Stimulated activated CD4-positive, alpha-beta T cell treated with anti-CD3 and anti-CD28 coated beads, Interleukin-2, amount 100 ng/mL, for 24 hours (primary cell): ENCODE measurements at regions not wholly inside any gene's neighbourhood (a gene's known extent, or its start where the extent isn't known, plus 50 kb on each side); places are given as distances from the start of the nearest gene placed in this dataset.
"Not testable (repeated sequence)": the region's sequence is repeated elsewhere in the genome, so short reads cannot be mapped to it uniquely, and the experiment has no call there.

Experiments
- DNase-seq, 2 donors: peaks; one replicate each; pipeline ENCODE4 v3.0.0-alpha.2; 2020

DNA sequence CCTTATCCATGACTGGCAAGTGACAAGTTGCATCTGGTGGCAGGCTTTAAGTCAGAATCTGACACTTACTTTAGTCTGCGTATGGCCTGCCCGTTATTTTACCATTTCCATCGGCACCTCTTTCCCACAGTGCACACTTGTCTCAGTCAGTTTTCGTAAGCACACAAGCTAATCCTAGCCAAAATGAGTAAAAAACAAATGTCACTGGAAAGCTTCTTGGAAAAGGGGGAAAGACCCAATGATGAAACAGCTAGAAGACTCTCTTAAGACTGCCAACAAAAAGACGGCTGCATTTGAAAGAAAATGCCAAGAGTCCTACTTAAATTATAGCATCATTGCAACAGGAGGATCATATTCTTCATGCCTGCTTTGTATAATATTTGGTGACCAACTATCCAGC lies 457.9 kb upstream of the ISX start:
- DNase-seq: no peak

DNA sequence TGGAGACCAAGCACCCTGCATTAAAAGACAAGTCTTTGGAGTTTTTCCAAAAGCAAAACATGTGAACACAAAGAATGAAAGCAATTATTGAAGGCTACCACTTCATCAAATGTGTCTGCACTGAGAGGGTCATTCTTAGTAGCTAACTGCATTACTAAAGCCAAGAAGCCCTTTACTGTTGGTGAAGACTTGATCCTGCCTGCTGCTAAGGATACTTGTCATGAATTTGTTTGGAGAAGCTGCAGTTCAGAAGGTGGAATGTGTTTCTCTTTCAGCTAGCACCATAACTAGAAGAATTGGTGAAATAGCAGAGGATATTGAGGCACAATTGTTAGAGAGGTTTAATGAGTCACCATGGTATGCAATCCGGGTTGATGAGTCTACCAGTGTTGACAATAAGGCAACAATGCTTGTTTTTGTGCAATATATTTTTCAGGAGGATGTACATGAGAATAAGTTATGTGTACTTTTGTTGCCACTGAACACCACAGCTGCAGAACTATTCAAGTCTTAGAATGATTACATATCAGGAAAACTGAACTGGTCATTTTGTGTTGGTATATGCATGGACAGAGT lies 457.3 kb upstream of the ISX start:
- DNase-seq: no peak

DNA sequence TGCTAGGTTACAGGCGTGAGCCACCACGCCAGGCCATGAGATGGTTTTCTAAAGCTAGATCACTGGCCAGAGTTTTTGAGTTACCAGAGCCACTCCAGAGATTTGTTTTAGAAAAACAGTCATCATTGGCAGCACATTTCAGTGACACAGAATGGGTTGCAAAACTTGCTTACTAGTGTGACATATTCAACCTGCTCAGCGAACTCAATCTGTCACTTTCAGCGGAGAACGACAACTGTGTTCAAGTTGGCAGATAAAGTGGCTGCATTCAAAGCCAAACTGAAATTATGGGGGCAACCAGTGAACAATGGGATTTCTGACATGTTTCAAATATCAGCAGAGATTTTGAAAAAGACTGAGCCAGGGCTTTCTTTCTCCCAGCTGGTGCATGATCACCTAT lies 456.3 kb upstream of the ISX start:
- no peak for DNase-seq

DNA sequence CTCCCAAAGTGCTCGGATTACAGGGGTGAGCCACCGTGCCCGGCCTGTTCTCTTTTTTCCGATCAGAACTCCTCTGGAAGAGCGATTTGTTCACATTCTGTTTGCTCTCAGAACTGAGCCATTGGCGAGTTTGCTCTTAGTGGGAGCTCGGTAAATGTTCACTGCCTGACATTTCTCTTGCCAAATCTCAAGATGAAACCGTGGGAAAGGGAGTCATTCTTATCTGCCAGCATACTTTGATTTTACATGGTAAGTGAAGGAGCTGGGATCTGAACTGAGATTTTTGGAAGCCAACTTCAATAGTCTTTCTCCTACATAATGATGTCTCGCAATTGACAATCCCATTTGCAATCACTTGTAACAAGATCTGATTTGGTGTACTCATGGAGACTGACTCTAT lies 445.8 kb upstream of the ISX start:
- DNase-seq: no peak

DNA sequence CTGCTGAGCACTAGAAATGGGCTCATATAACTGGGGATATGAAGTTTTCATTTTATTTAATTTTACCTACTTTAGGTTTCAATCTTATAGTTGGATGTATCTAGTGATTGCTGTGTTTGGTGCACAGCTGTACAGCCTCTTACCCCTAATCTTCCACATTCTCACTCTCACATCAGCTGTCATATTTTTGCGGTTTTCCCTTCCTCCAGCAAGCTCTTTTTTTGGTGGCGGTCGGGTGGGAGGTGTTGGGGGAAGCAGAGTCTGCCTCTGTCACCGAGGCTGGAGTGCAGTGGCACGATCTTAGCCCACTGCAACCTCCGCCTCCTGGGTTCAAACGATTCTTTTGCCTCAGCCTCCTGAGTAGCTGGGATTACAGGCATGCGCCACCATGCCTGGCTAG lies 445.1 kb upstream of the ISX start:
- no peak for DNase-seq

DNA sequence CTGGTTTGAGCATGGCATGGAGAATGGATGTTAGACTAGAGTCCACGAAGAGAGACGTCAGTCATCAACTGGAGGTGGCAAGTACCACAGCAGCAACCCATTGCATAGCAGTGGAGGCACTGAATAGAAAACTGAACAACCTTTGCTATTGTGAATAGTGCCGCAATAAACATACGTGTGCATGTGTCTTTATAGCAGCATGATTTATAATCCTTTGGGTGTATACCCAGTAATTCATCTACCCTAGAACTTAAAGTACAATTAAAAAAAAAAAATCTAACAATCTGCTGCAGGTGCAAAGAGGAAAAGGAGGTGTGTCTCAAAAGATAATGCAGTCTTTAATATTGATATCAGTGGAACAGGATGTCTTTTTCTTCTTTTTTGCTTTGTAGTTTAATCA lies 443.4 kb upstream of the ISX start:
- DNase-seq: no peak

DNA sequence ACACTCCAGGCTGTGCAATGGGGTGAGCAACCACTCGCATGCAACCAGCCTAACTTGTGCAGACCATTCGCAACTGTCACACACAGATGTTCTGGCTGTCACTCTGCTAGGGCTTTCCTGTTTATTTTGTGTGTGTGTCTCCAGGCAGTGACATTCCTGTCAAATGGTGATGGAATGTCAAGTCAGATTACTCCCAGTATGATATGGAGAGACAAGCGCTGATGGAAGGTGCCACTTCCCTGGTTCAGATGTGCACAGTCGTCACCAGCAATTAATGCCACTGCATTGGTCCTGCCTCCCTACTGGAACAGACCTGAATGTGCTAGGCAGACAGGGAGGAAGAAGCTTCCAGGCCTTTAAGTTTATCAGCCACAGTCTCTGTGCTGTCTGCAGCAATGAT lies 442.4 kb upstream of the ISX start:
- no peak for DNase-seq

DNA sequence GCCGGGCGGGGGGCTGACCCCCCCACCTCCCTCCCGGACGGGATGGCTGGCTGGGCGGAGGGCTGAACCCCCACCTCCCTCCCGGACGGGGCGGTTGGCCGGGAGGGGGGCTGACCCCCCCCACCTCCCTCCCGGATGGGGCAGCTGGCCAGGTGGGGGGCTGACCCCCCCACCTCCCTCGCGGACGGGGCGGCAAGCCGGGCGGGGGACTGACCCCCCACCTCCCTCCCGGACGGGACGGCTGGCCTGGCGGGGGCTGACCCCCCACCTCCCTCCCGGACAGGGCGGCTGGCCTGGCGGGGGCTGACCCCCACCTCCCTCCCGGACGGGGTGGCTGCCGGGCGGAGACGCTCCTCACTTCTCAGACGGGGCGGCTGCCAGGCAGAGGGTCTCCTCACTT lies 440.1 kb upstream of the ISX start:
- not testable (repeated sequence) for DNase-seq

DNA sequence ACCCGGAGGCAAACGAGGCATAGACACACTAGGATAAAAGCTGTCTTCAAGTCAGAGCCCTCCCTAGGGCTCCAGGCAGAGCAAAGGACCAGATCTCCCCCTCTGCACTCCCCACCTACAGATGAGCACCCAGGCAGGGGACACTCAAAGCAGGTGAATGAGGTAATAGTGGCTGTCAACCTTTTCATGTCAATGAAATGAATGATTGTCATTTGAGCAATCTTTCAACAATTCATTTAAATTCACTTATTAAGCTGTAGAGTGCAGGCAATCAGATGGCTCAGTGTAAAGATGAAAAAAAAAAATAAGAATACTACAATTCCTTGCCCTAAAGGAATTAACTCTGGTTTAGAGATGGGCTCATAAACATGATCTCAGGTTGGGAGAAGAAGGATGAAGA lies 427.8 kb upstream of the ISX start:
- no peak for DNase-seq

DNA sequence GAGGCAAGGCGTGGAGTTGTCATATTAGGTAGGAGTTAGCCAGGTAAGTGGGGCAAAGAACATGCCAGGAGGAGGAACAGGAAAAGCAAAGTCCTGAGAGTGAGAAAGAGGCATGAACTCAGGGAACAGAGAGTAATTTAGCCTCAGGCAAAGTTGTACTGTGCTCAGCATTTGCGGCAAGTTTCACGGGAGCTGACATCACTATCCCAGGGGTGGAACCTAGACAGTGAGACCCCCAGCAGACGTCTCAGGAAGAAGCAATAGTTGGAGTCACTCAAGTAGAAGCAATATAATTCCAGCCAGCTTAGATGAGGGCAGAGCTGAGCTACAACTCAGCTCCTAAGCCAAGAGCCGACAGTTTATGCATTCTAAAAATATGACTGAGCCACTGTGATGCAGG lies 426.0 kb upstream of the ISX start:
- no peak for DNase-seq

DNA sequence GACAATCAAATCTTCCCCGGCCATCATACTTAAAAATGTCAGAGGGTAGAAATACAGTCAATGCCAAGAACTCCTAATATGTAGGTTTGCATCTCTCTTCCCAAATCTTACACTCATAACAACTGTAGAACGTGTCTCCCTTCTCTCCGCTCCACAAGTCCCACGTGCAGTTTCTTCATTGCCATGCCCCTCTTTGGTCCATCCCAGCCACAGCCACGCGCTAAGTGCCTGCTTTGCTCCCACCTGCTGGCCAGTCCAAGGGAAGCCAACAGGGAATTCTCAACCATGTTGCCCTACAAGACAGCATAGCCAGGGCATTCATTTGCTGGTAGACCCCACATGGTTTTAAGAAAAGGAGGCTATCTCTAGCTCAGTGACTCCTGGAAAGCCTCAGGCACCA lies 420.6 kb upstream of the ISX start:
- no peak for DNase-seq

DNA sequence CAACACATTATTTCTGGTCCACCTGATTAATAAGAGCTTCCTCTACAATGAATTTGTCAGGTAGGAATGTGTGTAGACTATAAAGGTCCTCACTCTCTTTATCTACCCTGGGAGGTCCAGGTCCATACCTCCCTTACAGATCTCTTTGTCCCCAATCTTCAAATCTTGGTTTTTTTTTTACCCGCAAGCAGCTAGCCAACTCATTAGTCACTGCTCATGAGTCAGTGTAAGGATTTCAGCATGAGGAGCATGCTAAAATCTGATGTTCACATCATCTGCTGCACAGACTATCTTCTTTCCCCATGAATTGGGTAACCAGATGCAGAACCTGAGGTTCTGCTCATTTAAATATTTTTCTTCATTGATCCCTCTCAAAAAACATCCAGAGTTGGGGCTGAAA lies 397.0 kb upstream of the ISX start:
- no peak for DNase-seq

DNA sequence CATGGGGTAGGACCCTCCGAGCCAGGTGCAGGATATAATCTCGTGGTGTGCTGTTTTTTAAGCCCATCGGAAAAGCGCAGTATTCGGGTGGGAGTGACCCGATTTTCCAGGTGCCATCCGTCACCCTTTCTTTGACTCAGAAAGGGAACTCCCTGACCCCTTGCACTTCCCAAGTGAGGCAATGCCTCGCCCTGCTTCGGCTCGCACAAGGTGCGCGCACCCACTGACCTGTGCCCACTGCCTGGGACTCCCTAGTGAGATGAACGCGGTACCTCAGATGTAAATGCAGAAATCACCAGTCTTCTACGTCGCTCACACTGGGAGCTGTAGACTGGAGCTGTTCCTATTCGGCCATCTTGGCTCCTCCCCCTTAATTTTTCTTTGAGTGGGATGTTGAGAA lies 382.9 kb upstream of the ISX start:
- DNase-seq: not testable (repeated sequence)

DNA sequence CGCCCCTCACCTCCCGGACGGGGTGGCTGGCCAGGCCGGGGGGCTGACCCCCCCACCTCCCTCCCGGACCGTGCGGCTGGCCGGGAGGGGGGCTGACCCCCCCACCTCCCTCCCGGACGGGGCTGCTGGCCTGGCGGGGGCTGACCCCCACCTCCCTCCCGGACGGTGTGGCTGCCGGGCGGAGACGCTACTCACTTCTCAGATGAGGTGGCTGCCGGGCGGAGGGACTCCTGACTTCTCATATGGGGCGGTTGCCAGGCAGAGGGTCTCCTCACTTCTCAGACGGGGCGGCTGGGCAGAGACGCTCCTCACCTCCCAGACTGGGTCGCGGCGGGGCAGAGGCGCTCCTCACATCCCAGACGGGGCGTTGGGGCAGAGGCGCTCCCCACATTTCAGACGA lies 381.7 kb upstream of the ISX start:
- DNase-seq: not testable (repeated sequence)

DNA sequence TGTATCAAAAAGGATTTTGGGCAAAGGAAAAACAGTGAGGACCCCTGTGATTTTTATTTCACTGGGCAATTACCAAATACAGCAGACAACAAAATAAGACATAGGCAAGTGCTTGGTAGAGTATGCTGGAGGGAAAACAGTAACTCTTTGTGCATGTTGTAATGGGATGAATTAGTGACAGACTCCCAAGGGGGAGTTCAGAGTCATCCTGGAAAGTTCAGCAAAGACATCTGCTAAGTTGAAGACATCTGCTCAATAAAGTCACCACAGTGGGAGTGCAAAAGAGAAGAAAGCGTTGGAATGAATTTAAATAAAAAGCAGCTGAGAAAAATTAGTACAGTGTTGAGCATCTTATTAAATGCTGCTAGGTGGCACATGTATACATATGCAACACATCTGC lies 378.8 kb upstream of the ISX start:
- DNase-seq: no peak

DNA sequence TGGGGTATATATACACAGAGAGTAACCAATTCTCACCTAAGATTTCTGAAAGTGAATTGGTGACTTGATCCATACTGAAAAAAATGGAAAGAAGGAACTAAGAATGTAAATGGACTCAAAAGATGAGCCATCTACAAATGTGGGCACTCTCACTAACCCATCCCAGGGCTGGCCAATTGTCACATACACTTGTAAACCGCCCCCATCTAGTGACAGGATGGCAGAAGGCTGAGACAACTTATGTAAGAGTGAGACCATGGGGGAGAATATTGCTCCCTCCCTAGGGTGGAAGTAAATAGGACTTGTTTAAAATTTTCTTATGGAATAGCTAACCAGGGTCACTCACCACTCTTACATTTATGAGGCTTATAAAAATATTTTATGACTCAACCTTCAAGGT lies 377.1 kb upstream of the ISX start:
- no peak for DNase-seq

DNA sequence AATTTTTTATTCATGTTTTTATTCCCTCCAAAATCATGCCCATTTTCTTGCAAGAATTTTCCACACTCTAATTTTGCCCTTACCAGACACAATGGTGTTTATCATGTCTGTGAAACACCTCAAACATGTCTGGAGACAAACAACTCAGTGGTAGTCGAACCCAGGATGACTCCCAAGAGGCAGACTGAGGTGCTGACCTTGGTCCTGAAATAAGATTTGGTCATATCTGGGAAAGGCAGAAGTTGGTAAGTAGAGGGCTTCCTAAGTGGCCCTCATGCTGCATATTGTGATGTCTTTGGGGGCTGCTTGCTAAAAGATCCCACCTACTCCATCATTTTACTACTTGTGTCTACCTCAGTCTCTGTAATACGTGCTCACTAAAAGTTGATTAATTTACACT lies 369.4 kb upstream of the ISX start:
- no peak for DNase-seq

DNA sequence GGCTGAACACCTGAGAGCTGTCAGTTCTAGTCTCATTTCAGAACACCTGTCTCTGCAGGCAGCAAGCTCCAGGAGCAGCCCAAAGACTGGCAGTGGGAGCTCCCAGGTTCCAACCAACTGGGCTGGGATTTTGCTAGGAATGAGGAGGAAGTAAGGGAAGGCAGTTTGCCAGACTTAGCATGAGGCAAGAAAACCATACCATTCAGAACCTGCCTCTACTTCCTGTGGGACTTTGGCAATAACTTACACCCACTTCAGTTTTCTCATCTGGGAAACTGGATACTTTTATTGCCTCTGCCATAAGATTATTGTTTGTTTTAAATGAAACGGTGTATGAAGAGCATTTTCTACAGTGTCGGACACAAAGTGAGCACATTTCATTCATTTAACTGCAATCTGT lies 363.7 kb upstream of the ISX start:
- DNase-seq: no peak

DNA sequence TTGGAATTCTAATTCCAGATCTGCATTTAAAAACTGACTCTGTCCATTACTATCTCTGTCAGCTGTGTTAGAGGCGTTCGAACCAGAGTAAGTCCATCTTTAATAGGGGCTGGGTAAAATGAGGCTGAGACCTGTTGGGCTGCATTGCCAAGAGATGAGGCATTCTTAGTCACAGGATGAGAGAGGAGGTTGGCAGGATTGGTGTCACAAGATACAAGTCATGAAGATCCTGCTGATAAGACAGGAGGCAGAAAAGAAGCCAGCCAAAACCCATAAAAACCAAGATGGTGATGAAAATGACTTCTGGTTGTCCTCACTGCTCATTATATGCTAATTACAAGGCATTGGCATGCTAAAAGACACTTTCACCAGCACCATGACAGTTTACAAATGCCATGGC lies 356.3 kb upstream of the ISX start:
- no peak for DNase-seq

DNA sequence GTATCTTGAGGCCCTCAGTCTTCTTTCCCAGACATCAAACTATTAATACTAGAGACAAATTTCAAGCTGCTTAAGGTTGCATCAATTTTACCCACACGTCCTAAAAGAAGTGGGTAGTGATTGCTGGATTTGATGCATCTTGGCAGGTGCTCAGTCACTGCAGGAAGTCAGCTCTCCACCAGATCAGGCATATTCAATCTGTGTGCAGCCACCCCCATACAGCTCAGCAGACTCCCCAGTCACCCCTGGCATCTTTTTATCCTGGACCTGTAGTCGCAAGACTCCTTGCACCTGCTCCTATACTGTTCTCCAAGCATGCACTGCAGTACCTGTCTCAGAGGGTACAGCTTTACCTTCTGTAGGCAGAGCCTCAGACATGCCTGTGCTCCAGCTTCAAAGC lies 343.1 kb upstream of the ISX start:
- no peak for DNase-seq

DNA sequence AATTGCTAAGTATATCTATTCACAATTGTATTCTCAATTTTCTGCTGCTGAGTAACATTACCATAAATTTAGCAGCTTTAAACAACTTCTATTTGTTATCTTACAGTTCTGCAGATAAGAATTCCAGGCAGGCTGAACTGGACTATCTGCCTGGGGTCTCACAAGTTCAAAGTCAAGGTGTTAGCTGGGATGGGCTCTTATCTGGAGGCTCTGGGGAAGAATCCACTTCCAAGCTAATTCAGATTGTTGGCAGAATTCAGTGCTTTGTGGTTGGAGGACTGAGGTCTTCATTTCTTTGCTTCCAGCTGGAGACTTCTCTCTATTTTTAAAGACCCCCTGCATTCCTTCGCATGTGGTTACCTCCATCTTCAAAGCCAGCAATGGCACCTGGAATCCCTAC lies 329.9 kb upstream of the ISX start:
- DNase-seq: no peak

DNA sequence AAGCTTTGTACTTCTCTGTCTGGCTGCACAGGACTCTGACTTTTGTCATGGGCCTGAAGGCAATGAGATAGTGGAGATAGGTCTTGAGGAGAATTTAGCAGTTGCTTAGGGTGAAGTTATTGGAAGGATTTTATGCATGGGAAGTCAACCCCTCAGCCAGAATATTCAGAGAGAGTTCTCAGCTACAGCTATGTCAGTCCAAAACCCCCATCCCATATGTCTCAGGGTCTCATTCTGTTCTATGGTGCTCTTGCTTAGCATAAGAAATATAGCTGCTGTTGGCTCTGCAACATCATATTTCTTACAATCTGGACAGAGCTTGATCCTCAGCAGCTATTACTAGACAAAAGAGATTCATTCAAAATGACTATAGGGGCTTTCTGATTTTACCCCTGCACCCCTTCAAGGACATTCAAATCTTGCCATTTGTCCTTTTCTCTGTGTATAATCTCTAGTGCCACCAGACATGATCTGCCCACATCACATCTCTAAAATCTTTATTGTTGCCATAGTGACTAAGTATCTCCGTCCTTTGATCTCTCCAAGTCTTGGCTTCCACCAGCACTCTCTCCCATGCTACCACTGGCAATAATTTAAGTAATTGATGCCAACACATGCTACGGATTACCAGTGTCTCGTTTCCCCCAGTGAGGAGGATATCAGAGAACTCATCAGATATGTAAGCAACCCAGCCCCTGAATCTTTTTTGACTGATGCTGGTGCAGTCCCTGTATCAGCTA lies 327.1 kb upstream of the ISX start:
- DNase-seq: no peak

DNA sequence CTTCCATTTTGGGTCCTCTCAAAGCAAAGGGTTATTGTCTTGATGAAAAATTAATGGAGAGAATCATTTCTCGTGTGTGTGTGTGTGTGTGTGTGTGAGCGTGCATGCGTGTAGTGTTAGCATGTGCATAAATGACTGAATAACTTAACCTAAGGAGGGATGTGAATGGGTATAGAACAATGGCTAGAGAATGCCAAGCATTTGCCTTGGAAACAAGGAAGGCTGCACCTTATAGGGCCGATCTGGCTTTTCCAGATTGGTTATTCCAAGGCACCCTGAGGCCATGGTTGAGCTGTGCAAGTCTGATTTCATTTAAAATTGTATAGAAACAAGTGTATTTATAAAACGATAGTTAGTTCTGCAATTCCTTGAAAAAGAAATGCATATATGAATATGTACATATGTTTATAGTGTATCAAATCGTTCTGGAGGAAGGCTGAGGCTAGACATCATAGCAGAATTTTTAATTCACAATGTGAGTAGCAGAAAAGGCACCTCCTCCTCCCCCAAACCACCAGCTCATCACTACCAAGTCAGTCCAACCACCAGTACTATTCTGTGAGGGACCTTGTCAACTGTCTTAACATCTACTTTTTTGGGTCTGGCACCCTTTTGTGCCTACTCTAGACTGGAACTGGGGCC lies 322.7 kb upstream of the ISX start:
- no peak for DNase-seq

DNA sequence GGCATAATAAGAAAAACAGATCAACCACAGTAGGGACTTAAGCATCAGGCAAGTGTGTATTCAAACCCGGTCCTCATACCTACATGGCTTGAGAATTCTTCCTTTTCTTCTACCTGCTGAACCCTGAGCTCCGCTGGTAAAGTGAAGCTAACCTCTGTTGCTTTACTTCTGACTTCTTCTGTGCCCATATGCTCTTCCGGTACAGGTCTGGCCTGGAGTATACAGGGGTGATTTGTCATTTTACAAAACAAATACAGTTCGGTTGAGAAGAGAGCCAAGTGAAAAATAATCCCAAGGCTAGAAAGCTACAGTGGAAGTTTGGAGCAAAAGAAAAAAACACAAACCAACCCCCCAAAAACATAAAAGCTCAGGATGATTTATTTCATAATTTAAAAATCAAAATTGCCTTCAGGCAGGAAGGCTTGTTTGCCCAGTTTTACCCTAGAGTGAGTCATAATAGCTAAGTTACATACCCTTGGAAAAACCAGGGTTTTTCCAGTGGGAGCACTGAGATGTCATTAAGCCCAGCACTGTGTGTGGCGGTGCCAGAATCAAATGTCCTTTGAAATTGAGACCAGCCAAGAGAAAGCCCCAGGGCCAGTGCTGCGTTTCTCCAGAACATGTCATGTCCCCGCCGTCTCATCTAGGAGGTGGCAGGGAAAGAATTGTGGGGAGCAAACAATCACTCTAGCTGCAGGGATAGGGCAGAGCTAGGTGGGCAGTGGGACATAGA lies 305.5 kb upstream of the ISX start:
- no peak for DNase-seq
